ENCODE measurements at regions not wholly inside any gene's neighbourhood (a gene's known extent, or its start where the extent isn't known, plus 50 kb on each side); places are given as distances from the start of the nearest gene placed in this dataset.

DNA sequence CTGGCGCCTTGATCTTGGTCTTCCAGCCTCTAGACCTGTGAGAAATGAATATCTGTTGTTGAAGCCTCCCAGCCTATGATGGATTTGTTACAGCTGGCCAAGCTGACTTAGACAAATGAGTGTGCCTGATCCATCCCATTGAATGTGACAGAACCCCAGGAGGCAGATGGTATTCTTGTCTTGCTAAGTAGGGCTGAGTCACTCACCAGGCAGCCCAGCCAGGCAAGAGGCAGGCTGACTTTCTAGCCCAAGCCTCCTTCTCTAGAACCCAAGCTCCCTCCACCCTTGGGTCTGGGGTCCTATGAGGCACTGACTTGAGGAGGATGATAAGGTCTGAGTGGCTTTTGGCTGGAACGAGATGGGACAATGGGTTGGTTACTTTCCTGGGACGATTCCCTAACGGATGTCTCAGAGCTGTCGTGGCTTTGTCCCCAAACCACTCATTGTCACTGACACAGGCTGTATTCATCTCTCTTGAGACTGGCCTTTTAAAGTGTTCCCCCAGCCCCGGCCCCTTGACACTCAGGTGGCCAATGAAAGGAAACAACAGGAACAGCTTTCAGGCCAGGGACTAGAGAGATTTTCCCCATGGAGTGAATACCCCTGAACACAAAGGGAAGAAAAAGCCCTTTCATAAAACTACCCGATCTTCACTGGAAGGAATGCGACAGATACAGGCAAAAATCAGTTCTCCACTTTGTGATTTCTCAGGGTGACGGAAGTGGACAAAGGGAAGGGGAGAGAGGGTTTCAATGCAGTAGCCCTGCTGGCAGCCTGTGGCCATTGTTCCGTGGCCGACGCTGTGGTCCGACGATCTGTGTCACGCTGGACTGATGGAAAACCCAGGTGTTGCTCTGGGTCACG is 264.2 kb downstream of the AACS start (continued):
- TF ChIP-seq SAP30 (IDR thresholded peaks at IDR 0.05; ENCODE audit: insufficient read depth, insufficient replicate concordance, low read length) (no peak), CREB1 (IDR thresholded peaks at IDR 0.05) (no peak), YY1 (IDR thresholded peaks at IDR 0.05; ENCODE audit: low read depth, low read length) (no peak), CHD2 (IDR thresholded peaks at IDR 0.05; ENCODE audit: low read length) (no peak)
